HCT116 (cell line): ENCODE measurements at regions not wholly inside any gene's neighbourhood (a gene's known extent, or its start where the extent isn't known, plus 50 kb on each side); places are given as distances from the start of the nearest gene placed in this dataset.

ENCODE experiments used
- ATAC-seq: fragments of 200-7000 bp; cut with Tn5 transposase; 2 replicates; pipeline ENCODE4 v1.9.1; 2020; ENCODE audit warnings: mild to moderate bottlenecking, moderate library complexity
- BruUV-seq: library from RNA; stranded (reverse); fragments of 400-500 nt; replicated peaks from 2 replicates; lab custom pipeline; 2021; lab: Mats Ljungman, UMichigan
- CTCF ChIA-PET: fragments of 300-600 bp; sonication (Branson Sonifier 250); formaldehyde crosslinking; loops from one replicate; lab custom pipeline; 2021; ENCODE audit warnings: antibody characterized with exemption; lab: Charles Lee
- POLR2A ChIA-PET: fragments of 300-600, 350-600 bp; sonication (Branson Sonifier 250); formaldehyde crosslinking; loops from one replicate; lab custom pipeline; 2021; ENCODE audit warnings: antibody characterized with exemption; lab: Charles Lee
- RAD21 ChIA-PET, 2 experiments: fragments of 300-600 bp; sonication (Branson Sonifier 250); formaldehyde crosslinking; loops; one replicate each; lab custom pipeline; 2023; ENCODE audit warnings: low total read pairs in 2 of 2; ENCODE audit not compliant: uncharacterized antibody in 2 of 2, unreplicated experiment in 2 of 2, low non-redundant PET in 1 of 2; lab: Charles Lee
- DNase-seq: peaks from one replicate; pipeline ENCODE4 v3.0.0-alpha.2; 2010; ENCODE audit warnings: low read depth, low spot score
- H2AFZ ChIP-seq: fragments of 200-600 bp; shearing (Covaris generic), sonication (generic); 2 replicates; pipeline ENCODE4 v1.6.1; 2017; ENCODE audit warnings: low read depth, mixed run types, mixed read lengths, antibody characterized with exemption, low read length; ENCODE audit not compliant: poor library complexity, severe bottlenecking
- H3K27ac ChIP-seq: 2 replicates; pipeline ENCODE4 v1.5.1; 2012; ENCODE audit warnings: low read depth, low read length
- H3K27me3 ChIP-seq: fragments of 200-600 bp; sonication (generic); 2 replicates; pipeline ENCODE4 v1.6.1; 2016; ENCODE audit warnings: mixed run types, low read length, mixed read lengths; ENCODE audit not compliant: insufficient read depth
- H3K36me3 ChIP-seq, 2 experiments: fragments of 200-500 bp in 1 of 2; fragments of 200-600 bp in 1 of 2; sonication (Bioruptor generic) in 1 of 2; sonication (generic) in 1 of 2; 2 replicates each; pipeline versions ENCODE4 v1.5.1 to v1.6.1; 2014 to 2016; ENCODE audit warnings: low read length in 2 of 2, inconsistent platforms in 1 of 2, mixed read lengths in 1 of 2, mixed run types in 1 of 2; ENCODE audit not compliant: insufficient read depth in 2 of 2, control insufficient read depth in 1 of 2
- H3K4me1 ChIP-seq, 2 experiments: fragments of 200-600 bp in 1 of 2; sonication (generic) in 1 of 2; 2 replicates each; pipeline versions ENCODE4 v1.5.1 to v1.6.1; 2012 to 2017; ENCODE audit warnings: low read length in 2 of 2, inconsistent platforms in 1 of 2, mild to moderate bottlenecking in 1 of 2, mixed read lengths in 1 of 2, mixed run types in 1 of 2, moderate library complexity in 1 of 2; ENCODE audit not compliant: insufficient read depth in 2 of 2, control insufficient read depth in 1 of 2
- H3K4me2 ChIP-seq: fragments of 200-600 bp; sonication (generic); 2 replicates; pipeline ENCODE4 v1.6.1; 2017; ENCODE audit warnings: mixed run types, low read length, mixed read lengths
- H3K4me3 ChIP-seq, 2 experiments: fragments of 200-600 bp in 1 of 2; sonication (generic) in 1 of 2; replicated peaks in 1 of 2; 2 replicates each; pipeline ENCODE4 v1.5.1; 2011 to 2016; ENCODE audit warnings: low read length in 2 of 2, control low read depth in 1 of 2, low read depth in 1 of 2, mild to moderate bottlenecking in 1 of 2, mixed read lengths in 1 of 2, mixed run types in 1 of 2
- H3K79me2 ChIP-seq: fragments of 200-600 bp; sonication (generic); 2 replicates; pipeline ENCODE4 v1.6.1; 2017; ENCODE audit warnings: mild to moderate bottlenecking, mixed run types, low read length, moderate library complexity, mixed read lengths; ENCODE audit not compliant: insufficient read depth
- H3K9ac ChIP-seq: fragments of 200-600 bp; sonication (generic); 2 replicates; pipeline ENCODE4 v1.6.1; 2016; ENCODE audit warnings: low read length, mixed read lengths
- H3K9me2 ChIP-seq: fragments of 200-600 bp; sonication (generic), shearing (Covaris generic); 2 replicates; pipeline ENCODE4 v1.6.1; 2017; ENCODE audit warnings: mixed run types, mild to moderate bottlenecking, moderate library complexity; ENCODE audit not compliant: insufficient read depth
- H3K9me3 ChIP-seq, 2 experiments: fragments of 200-500 bp in 1 of 2; fragments of 200-600 bp in 1 of 2; sonication (Bioruptor generic) in 1 of 2; sonication (generic) in 1 of 2; 2 replicates each; pipeline ENCODE4 v1.6.1; 2014 to 2017; ENCODE audit warnings: low read length in 2 of 2, mixed read lengths in 2 of 2, inconsistent platforms in 1 of 2, low read depth in 1 of 2, mild to moderate bottlenecking in 1 of 2, mixed run types in 1 of 2, moderate library complexity in 1 of 2; ENCODE audit not compliant: control insufficient read depth in 1 of 2, insufficient read depth in 1 of 2
- H4K20me1 ChIP-seq: fragments of 200-600 bp; sonication (generic), shearing (Covaris generic); 2 replicates; pipeline ENCODE4 v1.6.1; 2017; ENCODE audit warnings: mixed run types, mild to moderate bottlenecking, moderate library complexity; ENCODE audit not compliant: insufficient read depth
- CBX3 ChIP-seq: IDR thresholded peaks from 2 replicates; pipeline ENCODE4 v1.6.1; 2012; ENCODE audit warnings: low read depth
- EGR1 ChIP-seq: IDR thresholded peaks from 2 replicates; pipeline ENCODE4 v1.6.1; 2012; ENCODE audit warnings: low read depth
- ELF1 ChIP-seq: IDR thresholded peaks from 2 replicates; pipeline ENCODE4 v1.6.1; 2012; ENCODE audit warnings: low read depth, borderline replicate concordance
- JUND ChIP-seq: IDR thresholded peaks from 2 replicates; pipeline ENCODE4 v1.6.1; 2012
- POLR2A ChIP-seq: IDR thresholded peaks from 2 replicates; pipeline ENCODE4 v1.7.0; 2011; ENCODE audit warnings: borderline replicate concordance; ENCODE audit not compliant: insufficient read depth, insufficient read length; ENCODE audit errors: extremely low read depth
- POLR2AphosphoS5 ChIP-seq: IDR thresholded peaks from 2 replicates; pipeline ENCODE4 v1.6.1; 2011; ENCODE audit warnings: mild to moderate bottlenecking, low read depth, low read length, moderate library complexity
- REST ChIP-seq: IDR thresholded peaks from 2 replicates; pipeline ENCODE4 v1.6.1; 2012; ENCODE audit warnings: low read depth
- SIN3A ChIP-seq: IDR thresholded peaks from 2 replicates; pipeline ENCODE4 v1.6.1; 2012; ENCODE audit warnings: low read depth
- SP1 ChIP-seq: IDR thresholded peaks from 2 replicates; pipeline ENCODE4 v1.6.1; 2012; ENCODE audit warnings: low read depth
- ZNF274 ChIP-seq: fragments of 200-500 bp; sonication (Bioruptor generic); IDR thresholded peaks from 2 replicates; pipeline ENCODE4 v1.6.1; 2014; ENCODE audit warnings: mild to moderate bottlenecking, low read depth, low read length, inconsistent platforms
- intact Hi-C: fragments of 100-400 bp; cut with micrococcal nuclease; formaldehyde crosslinking; loops from 2 replicates; pipeline ENCODE4 v1.10.0; 2022
- TF ChIP-seq, protein P1 (sequence below): IDR thresholded peaks from 2 replicates; pipeline ENCODE4 v1.6.1; 2012

DNA sequence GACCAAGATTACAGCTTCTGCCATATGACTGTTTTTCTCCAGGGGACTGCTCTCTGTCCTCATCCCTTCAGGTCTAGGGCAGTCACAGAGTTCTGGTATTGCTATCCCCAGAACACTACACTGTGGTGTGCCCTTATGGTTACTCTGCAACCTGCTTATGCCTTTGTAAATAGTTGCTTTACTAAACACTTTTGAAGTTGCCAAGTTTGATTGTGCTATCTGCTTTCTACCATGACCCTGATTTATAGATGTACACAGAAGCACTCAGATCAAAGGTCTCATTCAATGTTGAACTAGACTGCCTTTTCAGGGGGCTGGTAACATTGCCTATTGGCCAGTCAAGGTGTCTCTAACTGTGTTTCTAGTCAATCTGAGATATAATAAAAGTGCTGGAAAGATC lies 794.7 kb downstream of the DHX35 start:
- no peaks in the 10 kb centered on the region for H4K20me1 ChIP-seq
- CTCF ChIA-PET = no interaction called here
- H3K9me2 ChIP-seq = no peaks in the 10 kb centered on the region
- intact Hi-C loops = no loop called here
- DNase-seq (no peak), ATAC-seq (no peak)
- H3K4me3 ChIP-seq = no peak overlapping the region
- H3K4me1 ChIP-seq = no peaks in the 10 kb centered on the region
- H3K4me2 ChIP-seq = no peak overlapping the region
- no peaks in the 10 kb centered on the region for H3K36me3 ChIP-seq
- POLR2A ChIA-PET = no interaction called here
- no peaks in the 10 kb centered on the region for H3K27me3 ChIP-seq
- H3K9ac ChIP-seq = no peak overlapping the region
- RAD21 ChIA-PET = no interaction called here
- H3K27ac ChIP-seq = no peak overlapping the region
- no peak for TF ChIP-seq CBX3
- no peak for TF ChIP-seq SP1
- TF ChIP-seq SIN3A = no peak
- no peak for TF ChIP-seq EGR1
- TF ChIP-seq POLR2A = no peak
- TF ChIP-seq REST = no peak
- no peak for TF ChIP-seq ELF1
- no peak for TF ChIP-seq POLR2AphosphoS5
- no peak for TF ChIP-seq ZNF274
- TF ChIP-seq, protein P1, sequence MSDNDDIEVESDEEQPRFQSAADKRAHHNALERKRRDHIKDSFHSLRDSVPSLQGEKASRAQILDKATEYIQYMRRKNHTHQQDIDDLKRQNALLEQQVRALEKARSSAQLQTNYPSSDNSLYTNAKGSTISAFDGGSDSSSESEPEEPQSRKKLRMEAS = no peak
- TF ChIP-seq JUND = no peak
- no peak overlapping the region for H2AFZ ChIP-seq
- peaks cover 0 to 22% of the 10 kb centered on the region in 2 experiments; a peak in 2 of 4 replicates for H3K9me3 ChIP-seq
- H3K79me2 ChIP-seq = no peaks in the 10 kb centered on the region
- BruUV-seq = no TSS peak
